ENCODE measurements at regions not wholly inside any gene's neighbourhood (a gene's known extent, or its start where the extent isn't known, plus 50 kb on each side); places are given as distances from the start of the nearest gene placed in this dataset.

DNA sequence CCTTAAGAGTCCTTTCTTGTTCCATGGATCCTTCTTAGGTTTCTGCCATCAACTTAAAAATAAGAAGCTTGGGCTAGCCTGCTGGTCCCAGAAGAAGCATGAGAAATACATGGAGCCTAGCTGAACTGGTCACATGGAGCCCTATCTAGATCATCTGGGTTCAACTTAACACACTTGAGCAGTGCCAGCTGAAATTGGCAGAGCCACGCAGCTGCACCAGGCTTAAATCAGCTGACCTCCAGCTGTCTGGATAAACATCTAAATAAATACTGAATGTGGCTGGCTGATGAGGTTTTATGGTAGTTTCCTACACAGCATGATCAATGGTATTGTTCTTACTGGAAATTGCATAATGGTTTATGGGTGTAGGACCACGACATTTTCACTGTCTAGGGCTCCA is 598.4 kb upstream of the FAM241A start:
- BruUV-seq (replicated peaks), result no TSS peak
- Histone ChIP-seq H3K56ac (ENCODE audit: extremely low read depth, insufficient read depth, low read length) (no peak overlapping the region), H3K4me1 (ENCODE audit: control insufficient read depth, insufficient read depth, low read length) (peaks cover 2% of the 10 kb centered on the region; the same call in 1 of the 2 replicates), H3K23ac (ENCODE audit: low read depth, low read length) (no peak overlapping the region; the same call in 1 of the 2 replicates), H2BK15ac (ENCODE audit: low read depth, low read length) (no peak overlapping the region), H2AFZ (replicated peaks; ENCODE audit: low read length, poor library complexity) (peak overlapping the region; percentile 51), H3K18ac (ENCODE audit: low read depth, low read length) (no peak overlapping the region), H3K4ac (ENCODE audit: low read depth, low read length) (no peak overlapping the region), H4K8ac (ENCODE audit: low read depth in 2 of 2, low read length in 2 of 2) (no peak overlapping the region), H3K27ac (ENCODE audit: insufficient read depth, low read length) (no peak overlapping the region), H3K9me3 (ENCODE audit: control insufficient read depth, insufficient read depth, low read length) (no peaks in the 10 kb centered on the region), H3K4me2 (ENCODE audit: low read depth, low read length) (no peak overlapping the region), H2AK9ac (replicated peaks; ENCODE audit: low read depth, low read length, poor library complexity) (no peak overlapping the region), H3K4me3 (ENCODE audit: insufficient read depth, low read depth, low read length) (no peak overlapping the region), H3K9me1 (ENCODE audit: insufficient read depth, low read length) (no peaks in the 10 kb centered on the region), H3K27me3 (ENCODE audit: control insufficient read depth, insufficient read depth, low read length) (no peaks in the 10 kb centered on the region), H4K20me1 (ENCODE audit: insufficient read depth, low read length) (no peaks in the 10 kb centered on the region), H3K9ac (ENCODE audit: low read depth, low read length) (no peak overlapping the region), H2BK120ac (ENCODE audit: low read depth, low read length) (no peak overlapping the region), H2AK5ac (ENCODE audit: low read depth, low read length) (no peak overlapping the region), H4K91ac (ENCODE audit: insufficient read depth, low read depth, low read length) (no peak overlapping the region), H3K79me1 (ENCODE audit: low read depth in 1 of 2, low read length in 2 of 2) (no peaks in the 10 kb centered on the region), H3K36me3 (ENCODE audit: control insufficient read depth, insufficient read depth, low read length) (no peaks in the 10 kb centered on the region), H2BK20ac (ENCODE audit: low read depth, low read length) (no peak overlapping the region), H3K14ac (replicated peaks; ENCODE audit: low read depth, low read length) (peak overlapping the region; percentile 17; the same call in 1 of the 2 replicates), H2BK5ac (ENCODE audit: low read depth, low read length, poor library complexity, severe bottlenecking) (no peak overlapping the region), H4K5ac (ENCODE audit: low read depth, low read length) (no peak overlapping the region)
- no CpG with 5 or more reads among the region's 2 CpGs for WGBS, 2 experiments (ENCODE audit: extremely low coverage in 2 of 2, insufficient read length in 1 of 2)
- in situ Hi-C loops (cut with MboI; ENCODE audit: low sequenced_read_pairs), result no loop called here
- intact Hi-C loops (cut with micrococcal nuclease), result no loop called here
- no peak for TF ChIP-seq MAFK (IDR thresholded peaks at IDR 0.05; ENCODE audit: low read depth, low read length)
- no peak for TF ChIP-seq RAD21 (IDR thresholded peaks at IDR 0.05; ENCODE audit: low read length)
- no peak for TF ChIP-seq MAZ (IDR thresholded peaks at IDR 0.05; ENCODE audit: borderline replicate concordance, low read depth, low read length)
- no peak for TF ChIP-seq NFE2L2 (IDR thresholded peaks at IDR 0.05; ENCODE audit: low read depth, low read length)
- no peak for TF ChIP-seq BHLHE40 (IDR thresholded peaks at IDR 0.05; ENCODE audit: low read depth, low read length)
- TF ChIP-seq, protein P1, sequence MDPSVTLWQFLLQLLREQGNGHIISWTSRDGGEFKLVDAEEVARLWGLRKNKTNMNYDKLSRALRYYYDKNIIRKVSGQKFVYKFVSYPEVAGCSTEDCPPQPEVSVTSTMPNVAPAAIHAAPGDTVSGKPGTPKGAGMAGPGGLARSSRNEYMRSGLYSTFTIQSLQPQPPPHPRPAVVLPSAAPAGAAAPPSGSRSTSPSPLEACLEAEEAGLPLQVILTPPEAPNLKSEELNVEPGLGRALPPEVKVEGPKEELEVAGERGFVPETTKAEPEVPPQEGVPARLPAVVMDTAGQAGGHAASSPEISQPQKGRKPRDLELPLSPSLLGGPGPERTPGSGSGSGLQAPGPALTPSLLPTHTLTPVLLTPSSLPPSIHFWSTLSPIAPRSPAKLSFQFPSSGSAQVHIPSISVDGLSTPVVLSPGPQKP (IDR thresholded peaks at IDR 0.05; ENCODE audit: borderline replicate concordance, low read depth, low read length), result no peak
- TF ChIP-seq RCOR1 (IDR thresholded peaks at IDR 0.05; ENCODE audit: insufficient replicate concordance, low read length), result no peak
- no peak for TF ChIP-seq SMC3 (IDR thresholded peaks at IDR 0.05; ENCODE audit: low read depth, low read length)
- TF ChIP-seq FOS (IDR thresholded peaks at IDR 0.05; ENCODE audit: low read depth, low read length), result no peak
- TF ChIP-seq CEBPB (IDR thresholded peaks at IDR 0.05; ENCODE audit: low read depth, low read length), result no peak
- no peak for TF ChIP-seq CHD1 (IDR thresholded peaks at IDR 0.05; ENCODE audit: low read depth, low read length)
- no peak for TF ChIP-seq RFX5 (IDR thresholded peaks at IDR 0.05; ENCODE audit: low read depth, low read length)
- TF ChIP-seq MXI1 (IDR thresholded peaks at IDR 0.05; ENCODE audit: borderline replicate concordance, low read depth, low read length), result no peak
- TF ChIP-seq POLR2A (IDR thresholded peaks at IDR 0.05; ENCODE audit: low read depth, low read length), result no peak
- TF ChIP-seq, protein P2, sequence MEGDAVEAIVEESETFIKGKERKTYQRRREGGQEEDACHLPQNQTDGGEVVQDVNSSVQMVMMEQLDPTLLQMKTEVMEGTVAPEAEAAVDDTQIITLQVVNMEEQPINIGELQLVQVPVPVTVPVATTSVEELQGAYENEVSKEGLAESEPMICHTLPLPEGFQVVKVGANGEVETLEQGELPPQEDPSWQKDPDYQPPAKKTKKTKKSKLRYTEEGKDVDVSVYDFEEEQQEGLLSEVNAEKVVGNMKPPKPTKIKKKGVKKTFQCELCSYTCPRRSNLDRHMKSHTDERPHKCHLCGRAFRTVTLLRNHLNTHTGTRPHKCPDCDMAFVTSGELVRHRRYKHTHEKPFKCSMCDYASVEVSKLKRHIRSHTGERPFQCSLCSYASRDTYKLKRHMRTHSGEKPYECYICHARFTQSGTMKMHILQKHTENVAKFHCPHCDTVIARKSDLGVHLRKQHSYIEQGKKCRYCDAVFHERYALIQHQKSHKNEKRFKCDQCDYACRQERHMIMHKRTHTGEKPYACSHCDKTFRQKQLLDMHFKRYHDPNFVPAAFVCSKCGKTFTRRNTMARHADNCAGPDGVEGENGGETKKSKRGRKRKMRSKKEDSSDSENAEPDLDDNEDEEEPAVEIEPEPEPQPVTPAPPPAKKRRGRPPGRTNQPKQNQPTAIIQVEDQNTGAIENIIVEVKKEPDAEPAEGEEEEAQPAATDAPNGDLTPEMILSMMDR (conservative IDR thresholded peaks at IDR 0.05; ENCODE audit: low read depth, low read length), result no peak
- TF ChIP-seq, protein P3, sequence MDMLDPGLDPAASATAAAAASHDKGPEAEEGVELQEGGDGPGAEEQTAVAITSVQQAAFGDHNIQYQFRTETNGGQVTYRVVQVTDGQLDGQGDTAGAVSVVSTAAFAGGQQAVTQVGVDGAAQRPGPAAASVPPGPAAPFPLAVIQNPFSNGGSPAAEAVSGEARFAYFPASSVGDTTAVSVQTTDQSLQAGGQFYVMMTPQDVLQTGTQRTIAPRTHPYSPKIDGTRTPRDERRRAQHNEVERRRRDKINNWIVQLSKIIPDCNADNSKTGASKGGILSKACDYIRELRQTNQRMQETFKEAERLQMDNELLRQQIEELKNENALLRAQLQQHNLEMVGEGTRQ (IDR thresholded peaks at IDR 0.05; ENCODE audit: low read depth, low read length), result no peak
- CTCF ChIA-PET, result no interaction called here
- dilution Hi-C loops (cut with HindIII; ENCODE audit: low sequenced_read_pairs, unreplicated experiment), result no loop called here
- no peak for DNase-seq
- POLR2A ChIA-PET (ENCODE audit: unreplicated experiment), result no interaction called here
- no peak for ATAC-seq (ENCODE audit: low read depth)

Measured in IMR-90 (cell line).